NB4 (cell line): ENCODE measurements at regions not wholly inside any gene's neighbourhood (a gene's known extent, or its start where the extent isn't known, plus 50 kb on each side); places are given as distances from the start of the nearest gene placed in this dataset.

ENCODE experiments used
- CTCF ChIP-seq: IDR thresholded peaks from one replicate; pipeline ENCODE4 v1.5.1; 2012; ENCODE audit warnings: low read depth, low read length
- POLR2A ChIP-seq: IDR thresholded peaks from 2 replicates; pipeline ENCODE4 v1.6.1; 2011; ENCODE audit warnings: mild to moderate bottlenecking; ENCODE audit not compliant: insufficient read length; ENCODE audit errors: extremely low read depth

- TF ChIP-seq POLR2A = no peak
- TF ChIP-seq CTCF = no peak
Measured at GRCh38 chr3:137938876-137939275, 71.1 kb upstream of the CLDN18 start.
